KBM-7 (cell line): ENCODE measurements at regions not wholly inside any gene's neighbourhood (a gene's known extent, or its start where the extent isn't known, plus 50 kb on each side); places are given as distances from the start of the nearest gene placed in this dataset.
A peak's percentile ranks its signal among the peaks of the same experiment; 100 is the strongest.
"Not testable (repeated sequence)": the region's sequence is repeated elsewhere in the genome, so short reads cannot be mapped to it uniquely, and the experiment has no call there.

Experiments
- DNase-seq: peaks from one replicate; pipeline ENCODE4 v3.0.0-alpha.2; 2015
- in situ Hi-C: fragments of 300-500 bp; cut with MboI; formaldehyde crosslinking; loops from 2 replicates; pipeline ENCODE4 v1.14.3; 2020; ENCODE audit warnings: low sequenced_read_pairs, low pct_unique_long_range_greater_than_20kb, mixed read lengths

GRCh38 chr4:140229881-140230280 lies 75.9 kb upstream of the MAML3 start:
- DNase-seq = no peak

DNA sequence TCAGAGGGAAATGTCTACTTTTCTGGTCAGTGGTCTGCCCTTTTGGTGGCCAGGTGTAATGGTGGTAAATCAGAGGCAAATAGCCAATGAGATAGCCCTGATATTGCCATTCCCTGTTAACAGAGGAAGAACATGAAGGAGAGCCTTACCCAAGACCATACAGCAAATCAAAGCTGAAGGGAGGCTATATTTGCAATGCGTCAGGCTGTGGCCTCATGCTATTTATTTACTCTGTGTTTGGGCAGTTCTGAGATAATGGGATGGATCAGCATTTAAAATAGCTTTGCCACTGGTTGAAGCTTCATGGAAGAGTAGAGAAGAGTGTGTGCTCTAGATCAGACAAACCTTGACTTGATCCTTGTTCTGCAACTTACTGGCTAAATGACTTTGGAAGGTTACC lies 73.3 kb upstream of the MAML3 start:
- no peak for DNase-seq
- in situ Hi-C loops = no loop called here

More at GRCh38 chr4:140229881-140230280, 75.9 kb upstream of the MAML3 start:
- in situ Hi-C loops = no loop called here

- in situ Hi-C loops = no loop called here
- DNase-seq = no peak
These were observed 69.2 kb upstream of the MAML3 start for GRCh38 chr4:140223056-140223810.

DNA sequence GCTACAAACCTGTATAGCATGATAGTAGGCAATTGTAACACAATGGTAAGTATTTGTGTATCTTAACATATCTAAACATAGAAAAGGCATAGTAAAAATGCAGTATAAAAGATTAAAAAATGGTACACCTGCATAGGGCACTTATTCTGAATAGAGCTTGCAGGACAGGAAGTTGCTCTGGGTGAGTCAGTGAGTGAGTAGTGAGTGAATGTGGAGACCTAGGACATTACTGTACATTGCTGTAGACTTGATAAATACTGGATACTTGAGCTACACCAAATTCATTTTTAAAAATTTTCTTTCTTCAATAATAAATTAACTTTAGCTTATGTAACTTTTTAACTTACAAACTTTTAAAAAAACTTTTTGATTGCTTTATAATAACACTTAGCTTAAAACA lies 68.2 kb upstream of the MAML3 start:
- in situ Hi-C loops = no loop called here

GRCh38 chr4:140220058-140220457 lies 66.1 kb upstream of the MAML3 start:
- in situ Hi-C loops = no loop called here
- DNase-seq = peak; percentile 25

More for the DNA sequence above, 68.2 kb upstream of the MAML3 start:
- no peak for DNase-seq

GRCh38 chr4:140219567-140219966 lies 65.6 kb upstream of the MAML3 start:
- DNase-seq = no peak
- in situ Hi-C loops = no loop called here

- DNase-seq, in situ Hi-C loops: not testable (repeated sequence)
These were observed 65.1 kb upstream of the MAML3 start for GRCh38 chr4:140219070-140219469.

GRCh38 chr4:140213749-140214148 lies 59.8 kb upstream of the MAML3 start:
- in situ Hi-C loops = no loop called here
- DNase-seq = no peak

DNA sequence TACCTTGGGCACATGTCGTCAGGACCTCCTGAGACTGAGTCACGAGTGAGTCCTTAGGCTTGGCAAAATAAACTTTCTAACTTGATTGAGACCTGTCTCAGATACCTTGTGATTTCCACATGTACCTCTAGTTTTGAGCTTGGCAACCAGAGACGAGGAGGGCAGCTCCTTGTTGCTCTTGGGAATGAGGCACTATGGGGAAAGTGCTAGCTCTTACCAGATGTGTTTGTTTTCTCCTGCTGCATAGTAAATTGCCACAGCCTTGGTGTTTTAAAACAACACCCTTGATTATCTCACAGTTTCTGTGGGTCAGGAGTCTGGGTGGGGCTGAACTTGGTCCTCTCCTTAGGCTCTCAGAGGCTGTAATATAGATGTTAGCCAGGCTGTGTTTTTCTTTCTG lies 59.1 kb upstream of the MAML3 start:
- DNase-seq = no peak

DNA sequence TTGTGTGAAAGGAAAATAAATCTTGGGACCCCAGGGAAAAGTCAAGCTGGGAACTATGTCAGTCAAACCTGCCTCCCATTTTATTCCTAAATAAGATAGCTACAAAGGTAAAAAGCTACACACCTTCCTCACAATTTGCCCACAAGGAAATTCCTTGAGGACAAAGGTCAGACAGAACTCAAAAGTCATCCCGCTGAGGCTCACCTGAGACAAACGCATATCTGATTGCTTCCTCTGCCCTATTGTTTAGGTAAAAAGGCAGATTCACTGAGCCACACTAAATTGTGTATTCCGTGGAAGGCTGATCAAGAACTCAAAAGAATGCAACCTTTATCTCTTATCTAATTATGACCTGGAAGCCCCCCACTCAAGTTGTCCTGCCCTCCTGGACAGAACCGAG lies 58.7 kb upstream of the MAML3 start:
- DNase-seq = no peak
- in situ Hi-C loops = no loop called here

More for the DNA sequence above, 59.1 kb upstream of the MAML3 start:
- in situ Hi-C loops = no loop called here

DNA sequence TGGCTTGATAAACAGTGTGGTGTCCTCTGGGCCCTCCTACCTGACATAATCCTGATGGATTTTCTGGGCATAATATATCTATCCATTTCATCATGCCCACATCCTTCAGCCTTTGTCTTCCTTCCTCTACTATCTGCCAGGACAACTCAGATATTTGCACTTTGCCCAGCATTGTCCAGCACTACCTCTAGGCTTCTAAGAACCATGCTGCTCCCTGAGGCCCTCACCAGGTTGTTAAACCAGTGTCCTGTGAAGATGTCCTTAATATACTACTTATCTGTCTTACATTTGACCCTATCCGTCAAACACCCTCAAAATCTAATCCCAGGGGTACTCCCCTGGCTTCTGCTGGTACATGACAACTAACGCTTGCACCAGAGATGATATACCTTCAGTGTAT lies 58.2 kb upstream of the MAML3 start:
- DNase-seq = no peak
- in situ Hi-C loops = no loop called here

GRCh38 chr4:140211693-140212092 lies 57.7 kb upstream of the MAML3 start:
- in situ Hi-C loops = no loop called here
- DNase-seq = no peak

DNA sequence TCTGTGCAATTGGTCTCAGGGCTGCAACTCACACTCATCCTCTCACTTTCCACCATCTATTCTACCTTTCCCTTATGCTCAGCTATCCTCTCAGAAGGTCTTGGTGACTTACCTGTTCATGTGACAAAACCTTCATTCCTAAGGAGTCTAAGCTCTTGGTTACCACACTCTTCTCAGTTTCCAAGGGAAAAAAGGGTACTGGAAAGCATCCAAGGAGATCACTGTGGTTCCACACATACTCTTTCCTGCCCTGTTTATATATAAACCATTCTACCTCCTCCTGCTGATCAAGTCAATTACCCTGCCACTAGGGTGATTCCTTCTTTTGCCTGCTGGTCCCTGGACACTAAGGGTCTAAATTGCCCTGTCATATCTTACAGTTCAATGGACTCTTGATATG lies 57.2 kb upstream of the MAML3 start:
- no peak for DNase-seq
- in situ Hi-C loops = no loop called here

DNA sequence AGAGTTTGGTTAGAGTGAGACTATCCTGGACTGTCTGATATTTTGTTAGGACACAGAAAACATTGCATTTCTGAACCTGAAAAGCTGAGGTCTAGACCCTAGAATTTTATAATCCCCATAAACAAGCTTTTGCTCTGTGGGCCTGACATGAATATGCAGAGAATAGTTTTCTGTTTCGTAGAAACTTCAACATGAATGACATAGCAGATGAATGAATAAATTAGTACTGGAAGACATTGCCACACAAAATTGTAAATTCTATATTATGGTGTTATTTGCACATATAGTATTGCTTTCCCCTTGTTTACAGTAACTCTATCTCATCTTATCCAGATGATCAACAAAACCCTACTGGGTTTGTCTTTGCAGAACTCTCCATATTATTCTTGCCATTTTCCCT lies 54.9 kb upstream of the MAML3 start:
- no peak for DNase-seq
- in situ Hi-C loops = no loop called here
